GM19452 (cell line): ENCODE measurements at regions not wholly inside any gene's neighbourhood (a gene's known extent, or its start where the extent isn't known, plus 50 kb on each side); places are given as distances from the start of the nearest gene placed in this dataset.
A peak's percentile ranks its signal among the peaks of the same experiment; 100 is the strongest.
"Not testable (repeated sequence)": the region's sequence is repeated elsewhere in the genome, so short reads cannot be mapped to it uniquely, and the experiment has no call there.

Experiments used
- ATAC-seq: cut with Tn5 transposase; IDR thresholded peaks from one replicate; pipeline ENCODE4 v1.9.1; 2021; ENCODE audit not compliant: unreplicated experiment

DNA sequence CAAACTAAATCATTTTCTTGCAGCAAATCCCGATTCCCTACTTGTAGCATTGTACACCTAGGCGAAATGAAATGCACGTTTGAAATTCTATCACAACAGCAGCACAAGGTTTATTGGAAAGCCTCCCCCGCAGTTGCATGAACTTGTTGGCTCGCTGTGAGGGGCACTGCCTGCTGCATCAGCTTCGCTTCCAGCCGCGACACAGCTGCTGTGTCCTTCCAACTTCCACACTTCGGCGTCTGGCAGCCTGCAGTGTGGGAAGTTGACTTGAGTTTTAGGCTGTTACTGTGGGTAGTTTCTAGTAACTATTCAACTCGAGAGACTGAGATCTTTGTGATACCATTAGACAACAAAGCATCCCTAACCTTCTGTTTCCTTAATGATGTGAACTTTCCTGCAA is 315.8 kb upstream of the TPK1 start:
- no peak for ATAC-seq

DNA sequence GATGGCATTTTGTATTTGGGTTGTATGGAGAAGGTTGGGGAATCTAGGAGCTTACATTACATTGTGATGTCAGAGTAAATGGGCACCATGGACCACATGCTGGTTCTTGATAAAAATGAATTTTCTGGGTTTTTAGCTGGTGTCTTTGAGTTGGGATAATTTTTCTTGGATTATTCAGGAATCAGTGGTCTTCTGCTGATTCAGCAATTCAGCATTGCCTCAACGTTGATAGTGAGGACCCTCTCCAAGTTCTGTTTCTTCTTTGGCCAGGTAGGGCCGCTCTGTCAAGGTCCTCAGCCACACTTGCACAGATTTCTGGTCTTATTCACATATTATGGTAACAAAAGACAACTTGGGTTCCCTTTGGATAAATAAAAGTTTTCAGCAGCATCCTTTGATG is 312.0 kb upstream of the TPK1 start:
- no peak for ATAC-seq

DNA sequence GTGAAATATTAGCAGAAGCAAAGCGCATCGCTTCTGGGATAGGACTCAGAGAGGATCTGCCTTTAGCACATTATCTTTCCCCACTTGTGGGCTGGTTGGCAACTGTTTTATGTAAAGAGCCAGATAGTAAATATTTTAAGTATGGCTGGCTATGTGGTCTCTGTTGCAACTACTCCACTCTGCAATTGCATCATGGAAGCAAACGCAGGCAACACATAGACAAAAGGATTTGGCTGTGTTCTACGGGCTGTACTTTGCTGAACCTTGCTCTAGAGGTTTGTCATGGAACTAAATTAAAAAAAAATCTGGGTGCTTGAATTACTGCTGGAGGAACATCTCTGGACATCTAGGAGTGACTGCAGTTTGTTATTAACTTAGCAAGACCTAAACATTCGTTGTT is 307.8 kb upstream of the TPK1 start:
- ATAC-seq = no peak

DNA sequence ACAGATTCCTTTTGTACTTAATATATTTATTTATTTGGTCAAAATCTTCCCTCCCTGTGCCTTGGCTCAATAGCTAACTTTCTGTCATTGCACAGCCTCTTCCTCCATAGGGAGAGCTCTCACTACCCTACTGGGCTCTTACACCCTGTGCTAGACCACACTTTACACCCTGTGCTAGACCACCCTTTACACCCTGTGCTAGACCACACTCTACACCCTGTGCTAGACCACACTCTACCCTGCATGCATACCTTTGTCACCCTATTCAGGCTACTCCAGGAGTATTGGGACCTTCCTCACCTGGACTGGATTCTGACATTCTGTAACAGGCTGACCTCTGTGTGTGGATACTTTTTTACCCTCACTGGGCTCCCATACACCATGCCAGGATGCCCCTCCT is 298.5 kb upstream of the TPK1 start:
- no peak for ATAC-seq

DNA sequence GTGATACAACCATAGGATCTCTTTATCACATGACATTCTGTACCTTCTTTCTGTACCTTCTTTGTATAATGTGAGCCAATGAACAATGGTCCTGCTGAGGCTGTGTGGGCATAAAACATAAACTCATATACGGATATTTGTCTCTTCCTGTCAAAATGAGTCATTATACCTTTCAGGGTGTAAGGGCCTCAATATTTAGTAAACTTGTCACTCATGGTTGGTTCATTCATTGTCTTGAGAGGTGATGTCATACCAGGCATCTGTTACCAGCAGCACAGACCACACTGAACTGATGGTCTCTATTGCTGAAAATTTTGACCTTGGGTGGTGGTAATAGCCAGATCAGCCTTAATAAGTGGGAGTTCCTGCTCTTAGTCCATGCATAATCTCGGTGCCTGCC is 287.6 kb upstream of the TPK1 start:
- ATAC-seq = no peak

DNA sequence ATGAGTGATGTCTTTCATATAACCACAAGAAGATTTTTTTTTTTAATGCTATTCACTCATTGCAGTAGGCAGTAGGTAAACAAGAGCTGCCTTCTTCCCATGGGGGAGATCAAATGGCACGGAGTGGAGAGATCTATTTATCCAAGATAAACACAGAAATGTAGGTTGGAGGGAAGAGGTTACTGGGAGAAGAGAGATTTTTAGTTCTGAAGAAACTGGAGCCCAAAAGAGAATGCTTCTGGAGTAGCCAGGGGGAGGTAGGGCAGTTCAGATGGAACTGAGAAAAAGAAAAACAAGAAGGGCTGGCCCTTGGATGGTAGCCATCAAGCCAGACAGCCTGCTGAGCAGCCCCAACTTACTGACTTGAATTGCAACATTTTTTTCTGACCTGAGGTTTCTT is 270.1 kb upstream of the TPK1 start:
- no peak for ATAC-seq

DNA sequence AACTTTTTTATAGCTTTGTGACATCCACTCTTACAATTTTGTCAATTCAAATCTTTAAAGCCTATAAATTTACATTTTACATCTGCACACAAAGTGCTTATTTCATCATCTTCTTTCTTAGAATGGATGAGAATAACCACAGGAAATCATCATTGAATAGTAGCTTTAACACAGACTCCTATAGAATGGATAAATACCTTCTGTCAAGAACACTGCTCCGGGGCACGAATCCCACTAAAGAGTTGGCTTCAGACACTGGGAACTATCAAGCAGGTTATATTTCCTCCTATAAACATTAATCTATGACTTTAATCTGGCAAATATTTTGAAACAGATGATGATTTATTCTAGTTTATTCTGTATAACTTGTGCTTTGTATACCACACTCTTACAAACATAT is 269.7 kb upstream of the TPK1 start:
- no peak for ATAC-seq

DNA sequence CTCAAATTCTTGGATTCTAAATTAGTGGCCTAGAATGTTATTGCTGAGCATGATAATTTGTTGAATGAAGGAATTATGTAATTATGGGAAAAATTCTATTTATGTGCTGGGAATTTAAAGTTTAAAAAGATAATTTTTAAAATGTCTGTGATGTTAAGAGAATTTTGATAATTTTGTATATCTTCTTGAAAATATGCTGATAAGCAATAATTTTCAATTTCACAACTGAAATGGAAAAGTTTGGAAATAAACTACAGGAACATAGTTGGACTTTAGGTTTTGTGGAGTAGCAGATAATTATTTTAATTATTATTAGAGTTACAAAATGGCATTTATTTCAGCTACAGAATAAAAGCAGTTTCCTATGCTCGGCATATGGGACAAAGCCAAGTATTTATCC is 268.5 kb upstream of the TPK1 start:
- ATAC-seq = no peak

DNA sequence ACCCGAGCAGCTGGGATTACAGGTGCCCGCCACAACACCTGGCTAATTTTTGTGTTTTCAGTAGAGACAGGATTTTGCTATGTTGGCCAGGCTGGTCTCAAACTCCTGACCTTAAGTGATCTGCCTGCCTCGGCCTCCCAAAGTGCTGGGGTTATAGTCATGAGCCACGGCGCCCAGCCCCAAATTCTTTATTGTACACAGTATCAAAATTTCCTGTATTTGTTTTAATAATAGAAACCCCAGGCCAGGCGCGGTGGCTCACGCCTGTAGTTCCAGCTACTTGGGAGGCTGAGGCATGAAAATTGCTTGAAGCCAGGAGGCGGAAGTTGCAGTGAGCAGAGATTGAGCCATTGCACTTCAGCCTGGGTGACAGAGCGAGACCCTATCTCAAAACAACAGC is 266.3 kb upstream of the TPK1 start:
- not testable (repeated sequence) for ATAC-seq

DNA sequence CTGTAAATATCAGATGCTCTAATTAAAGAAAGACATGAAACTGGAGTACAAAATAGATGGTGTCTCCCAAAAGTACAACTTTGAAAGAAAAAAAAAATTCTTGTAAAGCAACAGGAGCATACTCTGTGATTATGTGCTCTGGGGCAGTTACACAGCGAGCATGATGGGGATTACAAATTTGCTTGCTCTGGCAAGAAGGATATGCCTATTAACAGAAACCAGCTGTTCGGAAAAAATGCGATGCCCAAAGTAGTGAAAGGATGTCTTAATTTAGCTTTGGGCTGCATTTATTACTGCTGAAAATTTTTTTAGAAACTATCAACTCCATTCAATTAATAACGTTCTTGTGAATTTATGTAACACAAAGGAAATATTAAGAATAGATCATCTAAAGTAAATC is 256.9 kb upstream of the TPK1 start:
- ATAC-seq = no peak

DNA sequence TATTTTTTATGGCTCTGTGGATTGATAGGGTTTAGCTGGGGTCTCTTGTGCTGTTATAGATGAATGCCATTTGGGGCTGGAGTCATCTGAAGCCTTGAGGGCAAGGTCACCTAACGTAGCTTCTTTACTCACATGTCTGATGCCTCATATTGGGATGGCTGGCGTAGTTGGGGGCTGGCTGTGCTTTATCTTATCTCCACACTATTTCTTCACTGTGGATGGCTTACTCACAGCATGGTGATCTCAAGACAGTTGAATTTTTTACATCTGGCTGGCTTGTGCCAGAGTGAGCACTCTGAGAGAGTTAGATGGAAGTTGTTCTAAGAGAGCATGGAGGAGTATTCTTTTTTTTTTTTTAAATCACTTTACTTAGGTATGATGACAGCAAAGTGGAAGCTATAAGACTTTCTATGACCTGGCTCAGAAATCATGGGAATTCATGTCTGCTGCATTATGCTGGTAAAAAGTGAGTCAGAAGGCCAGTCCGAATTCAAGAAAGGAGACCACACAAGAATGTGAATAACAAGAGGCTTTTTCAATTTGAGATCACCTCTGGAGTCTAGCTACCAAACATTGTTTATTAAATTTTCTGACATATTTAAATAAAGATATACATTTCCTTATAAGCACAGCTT is 252.4 kb upstream of the TPK1 start:
- no peak for ATAC-seq

DNA sequence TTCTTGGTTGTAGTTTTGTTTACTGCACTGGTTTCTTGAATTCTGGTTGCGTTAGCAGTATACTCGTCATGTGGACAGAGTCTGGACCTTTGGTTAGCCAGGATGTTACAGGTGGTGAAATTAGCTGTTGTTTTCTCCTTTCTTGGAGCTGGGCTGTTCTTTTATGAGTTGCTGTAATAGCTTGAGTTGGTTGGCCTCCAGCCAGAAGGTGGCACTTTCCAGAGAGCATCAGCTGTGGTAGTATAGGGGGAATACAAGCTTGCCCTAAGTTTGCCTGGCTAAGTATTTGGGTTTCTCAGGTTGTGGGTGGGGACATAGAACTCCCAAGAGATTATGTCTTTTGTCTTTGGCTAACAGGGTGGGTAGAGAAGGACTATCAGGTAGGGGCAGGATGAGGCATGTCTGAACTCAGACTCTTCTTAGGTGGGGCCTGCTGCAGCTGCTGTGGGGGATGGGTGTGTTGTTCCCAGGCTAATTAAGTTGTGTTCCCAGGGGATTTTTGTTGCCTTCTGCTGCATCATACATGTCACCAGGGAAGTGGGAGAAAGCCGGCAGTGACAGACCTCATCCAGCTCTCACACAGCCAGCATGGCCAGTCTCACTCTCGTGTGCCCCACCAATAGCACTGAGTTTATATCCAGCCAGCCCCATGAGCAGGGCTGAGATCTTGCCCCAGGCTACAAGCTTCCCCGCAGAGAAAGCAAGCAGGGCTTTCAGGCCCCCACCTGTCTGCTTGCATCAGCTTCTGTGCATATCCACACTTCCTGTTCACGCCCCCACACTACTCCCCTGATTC is 246.7 kb upstream of the TPK1 start:
- no peak for ATAC-seq

DNA sequence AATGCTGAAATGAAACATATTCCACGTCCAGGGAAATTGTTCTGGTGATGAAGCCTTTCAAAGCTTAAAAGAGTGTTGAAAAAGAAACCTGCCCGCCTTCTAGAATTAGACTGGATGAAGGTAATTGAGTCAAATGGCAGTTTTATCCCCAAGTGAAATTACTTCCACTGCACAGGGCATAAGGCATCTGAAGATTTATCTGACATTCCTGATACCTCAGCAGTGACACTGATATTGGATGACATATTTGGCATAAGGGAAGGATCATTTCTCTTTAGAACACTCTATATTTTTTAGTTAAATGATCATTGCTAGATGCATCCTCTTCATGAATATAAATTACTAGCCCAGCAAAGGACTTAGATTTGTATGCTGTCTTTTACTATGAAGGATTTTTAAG is 229.6 kb upstream of the TPK1 start:
- ATAC-seq = no peak

DNA sequence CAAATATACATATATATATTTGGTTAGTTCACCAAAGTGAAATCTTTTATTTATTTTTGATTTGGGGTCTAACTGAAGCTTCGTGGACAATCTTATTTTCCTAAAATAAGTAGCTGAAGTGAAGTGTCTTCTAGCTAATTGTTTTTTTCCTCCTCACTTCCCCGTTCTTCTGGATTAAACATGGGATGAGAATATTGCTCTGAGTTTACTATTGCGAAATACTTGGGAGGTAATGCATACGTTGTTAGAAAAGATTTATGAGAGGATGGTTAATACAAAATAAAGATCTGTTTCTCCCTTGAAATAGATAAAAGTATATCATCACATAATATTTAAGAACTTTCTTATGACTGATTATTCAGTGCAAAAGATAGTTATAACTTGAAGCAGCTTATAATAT is 228.3 kb upstream of the TPK1 start:
- no peak for ATAC-seq

DNA sequence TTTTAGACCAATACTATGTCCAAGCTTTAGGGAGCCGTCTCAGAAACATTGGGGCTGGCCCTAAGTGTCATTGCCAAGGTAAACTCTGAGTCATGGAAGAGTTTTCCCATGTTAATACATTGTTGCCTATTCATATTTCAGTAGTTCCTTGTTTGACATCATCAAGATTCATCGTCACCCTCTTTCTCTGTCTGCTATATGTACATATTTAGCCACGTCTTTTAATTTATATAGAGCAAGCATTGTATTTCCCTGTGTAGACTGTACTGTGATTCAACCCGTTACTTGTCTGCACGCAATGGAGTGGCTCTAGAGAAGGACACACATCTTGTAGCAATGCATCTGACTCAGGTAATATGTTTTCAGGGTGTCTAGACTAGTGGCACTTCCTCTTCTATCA is 217.9 kb upstream of the TPK1 start:
- ATAC-seq = no peak

DNA sequence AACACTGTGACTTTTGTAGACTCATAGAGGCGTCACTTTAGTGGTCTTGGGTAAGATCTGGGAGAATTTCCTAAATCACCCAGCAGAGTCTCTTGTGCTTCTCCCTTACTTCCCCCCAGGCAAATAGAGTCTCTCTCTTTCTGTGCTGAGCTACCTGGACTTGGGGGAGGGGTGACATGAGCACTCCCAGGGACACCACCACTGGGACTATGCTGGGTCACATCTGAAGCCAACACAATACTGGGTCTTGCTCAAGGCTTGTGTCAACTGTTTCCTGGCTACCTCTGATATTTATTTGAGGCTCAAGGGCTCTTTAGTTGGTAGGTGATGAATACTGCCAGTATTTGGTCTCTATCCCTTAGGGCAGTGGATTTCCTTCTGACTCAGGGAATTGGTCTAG is 214.6 kb upstream of the TPK1 start:
- no peak for ATAC-seq

DNA sequence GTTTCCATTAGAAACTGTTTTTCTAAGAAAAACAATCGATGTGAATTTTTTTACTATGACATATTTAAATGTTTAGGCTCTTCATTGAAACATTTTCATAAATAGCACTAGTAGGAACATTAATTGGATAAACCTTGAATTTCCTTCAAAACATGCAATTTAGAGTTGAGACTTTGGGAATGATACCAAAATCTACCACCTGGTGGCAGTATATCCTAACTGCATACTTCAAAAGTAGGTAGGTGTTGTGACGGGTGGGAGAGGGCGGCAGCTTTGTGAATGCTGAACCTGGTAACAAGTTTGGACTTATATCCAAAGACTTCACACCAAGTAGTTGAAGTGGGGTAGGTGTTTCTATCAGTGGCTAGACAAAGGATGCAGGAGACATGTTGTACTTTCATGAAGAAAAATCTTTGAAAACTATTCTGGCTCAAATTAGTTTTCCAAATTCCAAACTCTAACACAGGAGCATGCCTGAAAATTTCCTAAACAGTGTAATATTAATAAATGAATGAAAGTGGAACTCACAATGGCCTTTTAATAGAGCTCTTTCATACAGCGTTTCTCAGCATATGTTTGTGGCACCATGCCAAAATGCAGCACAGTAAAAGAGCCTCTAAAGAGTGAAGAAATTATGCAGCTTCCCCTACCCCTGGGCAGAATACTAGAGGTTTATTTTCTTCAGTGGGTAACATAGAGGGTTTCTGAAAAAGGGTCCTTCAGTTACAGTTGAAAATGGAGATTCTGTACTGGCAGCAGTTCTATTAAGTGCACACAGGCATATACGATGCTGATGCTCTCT is 201.0 kb upstream of the TPK1 start:
- ATAC-seq = peak; percentile 74

DNA sequence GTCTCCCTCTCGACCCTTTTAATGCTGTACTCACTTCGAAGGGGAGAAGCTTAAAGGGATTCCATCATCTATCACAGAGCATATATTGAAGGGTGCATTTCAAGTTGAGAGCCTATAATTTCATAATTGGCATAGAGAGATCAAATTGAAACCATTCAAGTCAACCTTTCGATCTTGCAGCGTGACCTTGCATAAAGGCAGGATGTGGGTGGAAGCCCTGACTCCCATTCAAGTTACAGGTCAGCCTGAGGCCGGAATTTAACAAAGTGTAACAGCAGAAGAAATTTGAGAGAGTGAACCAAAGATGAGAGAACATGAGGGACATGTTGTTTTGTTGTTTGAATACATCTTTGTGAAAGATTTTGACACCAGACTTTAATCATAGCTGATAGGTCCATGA is 195.3 kb upstream of the TPK1 start:
- no peak for ATAC-seq

DNA sequence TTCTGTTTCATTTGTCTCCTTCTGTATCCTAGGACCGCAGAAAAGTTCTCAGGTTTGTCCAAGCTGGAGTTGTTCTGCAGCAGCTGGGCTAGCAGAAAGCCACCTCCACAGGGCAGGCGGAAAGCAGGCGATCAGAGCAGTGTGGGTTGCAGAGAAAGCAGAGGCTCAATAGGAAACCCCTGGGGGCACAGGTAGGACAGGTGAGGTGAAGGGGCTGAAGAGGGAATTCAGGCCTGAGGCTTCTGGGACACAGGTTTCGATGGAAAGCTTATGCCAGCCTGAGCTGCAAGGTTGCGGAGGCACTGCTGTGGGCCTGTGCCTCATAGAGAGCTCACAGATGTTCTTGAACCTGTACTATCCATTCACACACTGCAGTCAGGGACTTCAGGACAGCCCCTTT is 194.9 kb upstream of the TPK1 start:
- ATAC-seq = no peak

DNA sequence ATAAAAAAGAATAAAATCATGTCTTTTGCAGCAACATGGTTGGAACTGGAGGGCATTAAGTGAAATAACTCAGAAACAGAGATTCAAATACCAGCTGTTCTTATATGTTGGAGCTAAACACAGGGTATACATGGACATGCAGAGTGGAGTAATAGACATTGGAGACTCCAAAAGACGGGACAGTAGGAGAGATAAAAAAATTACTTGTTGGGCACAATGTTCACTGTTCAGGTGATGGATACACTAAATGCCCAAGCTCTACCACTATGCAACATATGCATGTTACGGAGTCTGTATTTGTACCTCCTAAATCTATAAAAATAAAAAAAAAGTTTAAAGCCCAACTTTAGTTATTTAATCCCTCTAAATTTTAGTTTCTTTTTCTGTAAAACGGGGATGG is 184.6 kb upstream of the TPK1 start:
- no peak for ATAC-seq

DNA sequence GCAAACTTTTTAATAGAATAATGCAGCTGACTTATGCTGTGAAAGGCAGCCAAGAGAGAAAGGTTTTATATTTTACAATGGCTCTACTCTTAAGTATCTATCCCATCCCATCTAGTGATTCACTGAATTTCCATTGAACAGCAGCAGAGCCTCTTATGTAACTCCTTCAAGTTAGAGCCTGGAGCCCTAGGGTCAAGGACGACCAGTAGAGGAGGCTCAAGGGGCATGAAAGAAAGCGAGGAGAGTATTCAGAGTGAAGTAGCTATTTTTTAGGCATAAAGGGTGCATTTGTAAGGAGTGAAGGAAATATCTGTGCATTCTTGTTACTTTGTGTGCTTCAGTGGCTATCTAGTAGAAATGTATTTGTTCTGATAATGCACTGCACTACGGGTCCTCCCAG is 180.2 kb upstream of the TPK1 start:
- ATAC-seq = no peak

DNA sequence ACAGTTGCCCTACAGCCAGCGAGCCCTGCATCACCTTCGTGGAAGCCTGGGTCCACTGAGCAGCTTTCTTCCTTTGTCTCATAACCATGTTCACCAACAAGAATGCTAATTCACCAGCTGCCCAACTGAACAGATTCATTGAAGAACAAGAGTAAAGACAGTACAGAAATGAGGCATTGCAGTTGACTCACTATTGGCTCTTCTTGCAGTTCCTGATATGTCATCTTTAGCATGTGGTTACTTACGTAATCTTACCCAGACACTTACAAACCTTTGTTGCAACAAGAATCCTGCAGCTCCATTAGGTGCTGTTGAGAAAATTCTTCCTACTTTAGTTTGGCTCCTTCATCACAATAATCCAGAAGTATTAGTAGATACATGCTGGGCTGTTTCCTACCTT is 174.0 kb upstream of the TPK1 start:
- ATAC-seq = no peak
